Calu3 (cell line): ENCODE measurements at regions not wholly inside any gene's neighbourhood (a gene's known extent, or its start where the extent isn't known, plus 50 kb on each side); places are given as distances from the start of the nearest gene placed in this dataset.

Experiments
- BruUV-seq: library from RNA; stranded (reverse); fragments of 400-500 nt; replicated peaks from 2 replicates; lab custom pipeline; 2021; lab: Mats Ljungman, UMichigan
- CTCF ChIA-PET: fragments of 300-600 bp; sonication (Branson Sonifier 250); formaldehyde crosslinking; loops from one replicate; lab custom pipeline; 2022; ENCODE audit warnings: antibody characterized with exemption; lab: Charles Lee
- DNase-seq: peaks from one replicate; pipeline ENCODE4 v3.0.0; 2022
- H3K27ac Mint-ChIP-seq: one replicate; pipeline ENCODE4 v1.8.0; 2022; ENCODE audit warnings: mixed read lengths; ENCODE audit not compliant: unreplicated experiment
- H3K27me3 Mint-ChIP-seq: one replicate; pipeline ENCODE4 v1.8.0; 2022; ENCODE audit warnings: mixed read lengths; ENCODE audit not compliant: unreplicated experiment
- H3K36me3 Mint-ChIP-seq: one replicate; pipeline ENCODE4 v1.8.0; 2022; ENCODE audit warnings: mild to moderate bottlenecking, moderate library complexity, mixed read lengths; ENCODE audit not compliant: insufficient read depth, unreplicated experiment
- H3K4me1 Mint-ChIP-seq: one replicate; pipeline ENCODE4 v1.8.0; 2022; ENCODE audit warnings: mild to moderate bottlenecking, low read depth, mixed read lengths; ENCODE audit not compliant: unreplicated experiment
- H3K4me3 Mint-ChIP-seq: one replicate; pipeline ENCODE4 v1.8.0; 2022; ENCODE audit warnings: mild to moderate bottlenecking, low read depth, moderate library complexity, mixed read lengths; ENCODE audit not compliant: unreplicated experiment
- H3K9me3 Mint-ChIP-seq: one replicate; pipeline ENCODE4 v1.8.0; 2022; ENCODE audit warnings: low read depth, mixed read lengths; ENCODE audit not compliant: unreplicated experiment
- intact Hi-C: fragments of 100-400 bp; cut with micrococcal nuclease; formaldehyde crosslinking; loops from one replicate; pipeline ENCODE4 v1.10.0; 2022; ENCODE audit not compliant: unreplicated experiment
- TF ChIP-seq, protein P1 (sequence below): fragments of 200-600 bp; IDR thresholded peaks from one replicate; pipeline ENCODE4 v1.8.0; 2022; ENCODE audit warnings: antibody characterized with exemption; ENCODE audit not compliant: unreplicated experiment

DNA sequence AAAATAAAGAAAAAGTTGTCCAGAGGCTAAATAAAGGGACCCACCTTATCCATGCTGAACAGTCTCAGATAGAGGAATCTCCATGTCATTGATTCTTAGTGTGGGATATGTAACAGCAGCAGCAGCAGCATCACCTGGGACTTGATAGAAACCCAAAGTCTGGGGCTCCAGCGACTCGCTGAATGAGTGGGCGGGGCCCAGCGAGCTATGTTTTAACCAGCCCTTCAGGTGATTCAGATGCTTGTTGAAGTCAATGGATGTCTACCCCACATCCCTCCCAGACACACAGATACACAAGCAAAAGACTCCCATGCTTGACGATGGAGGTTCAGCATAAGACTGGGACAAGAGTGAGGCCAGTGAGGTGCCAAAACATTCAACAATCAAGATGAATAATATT is 298.6 kb downstream of the UBE3D start:
- H3K27ac Mint-ChIP-seq = no peak overlapping the region
- no peaks in the 10 kb centered on the region for H3K4me1 Mint-ChIP-seq
- intact Hi-C loops = no loop called here
- CTCF ChIA-PET = no interaction called here
- no TSS peak for BruUV-seq
- H3K4me3 Mint-ChIP-seq = no peak overlapping the region
- no peaks in the 10 kb centered on the region for H3K27me3 Mint-ChIP-seq
- no peak for DNase-seq
- TF ChIP-seq, protein P1, sequence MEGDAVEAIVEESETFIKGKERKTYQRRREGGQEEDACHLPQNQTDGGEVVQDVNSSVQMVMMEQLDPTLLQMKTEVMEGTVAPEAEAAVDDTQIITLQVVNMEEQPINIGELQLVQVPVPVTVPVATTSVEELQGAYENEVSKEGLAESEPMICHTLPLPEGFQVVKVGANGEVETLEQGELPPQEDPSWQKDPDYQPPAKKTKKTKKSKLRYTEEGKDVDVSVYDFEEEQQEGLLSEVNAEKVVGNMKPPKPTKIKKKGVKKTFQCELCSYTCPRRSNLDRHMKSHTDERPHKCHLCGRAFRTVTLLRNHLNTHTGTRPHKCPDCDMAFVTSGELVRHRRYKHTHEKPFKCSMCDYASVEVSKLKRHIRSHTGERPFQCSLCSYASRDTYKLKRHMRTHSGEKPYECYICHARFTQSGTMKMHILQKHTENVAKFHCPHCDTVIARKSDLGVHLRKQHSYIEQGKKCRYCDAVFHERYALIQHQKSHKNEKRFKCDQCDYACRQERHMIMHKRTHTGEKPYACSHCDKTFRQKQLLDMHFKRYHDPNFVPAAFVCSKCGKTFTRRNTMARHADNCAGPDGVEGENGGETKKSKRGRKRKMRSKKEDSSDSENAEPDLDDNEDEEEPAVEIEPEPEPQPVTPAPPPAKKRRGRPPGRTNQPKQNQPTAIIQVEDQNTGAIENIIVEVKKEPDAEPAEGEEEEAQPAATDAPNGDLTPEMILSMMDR = no peak
- H3K9me3 Mint-ChIP-seq = no peaks in the 10 kb centered on the region
- no peaks in the 10 kb centered on the region for H3K36me3 Mint-ChIP-seq

DNA sequence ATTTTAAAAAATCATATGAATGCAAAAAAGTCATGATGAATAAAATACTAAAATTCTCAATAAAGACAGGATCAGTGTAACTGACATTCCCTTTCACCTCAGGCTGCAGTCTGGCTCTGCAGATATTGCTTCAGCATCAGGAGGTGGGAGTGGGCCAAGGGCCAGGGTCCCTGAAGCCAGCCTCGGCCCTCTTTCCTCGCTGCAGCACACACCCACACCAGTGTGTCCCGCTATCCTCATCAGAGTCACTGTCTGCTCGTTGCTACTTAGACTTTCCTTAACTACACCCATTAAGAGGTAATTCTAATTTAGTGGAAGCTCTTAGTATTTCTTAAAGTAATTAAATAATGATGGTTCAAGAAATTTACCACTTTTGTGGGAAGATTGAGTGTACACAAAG is 298.2 kb downstream of the UBE3D start:
- DNase-seq = no peak
- no peaks in the 10 kb centered on the region for H3K36me3 Mint-ChIP-seq
- no peaks in the 10 kb centered on the region for H3K4me1 Mint-ChIP-seq
- no peaks in the 10 kb centered on the region for H3K9me3 Mint-ChIP-seq
- H3K27me3 Mint-ChIP-seq = no peaks in the 10 kb centered on the region
- no peak overlapping the region for H3K27ac Mint-ChIP-seq
- intact Hi-C loops = no loop called here
- CTCF ChIA-PET = no interaction called here
- no peak overlapping the region for H3K4me3 Mint-ChIP-seq
- no TSS peak for BruUV-seq
- TF ChIP-seq, protein P1 = no peak

DNA sequence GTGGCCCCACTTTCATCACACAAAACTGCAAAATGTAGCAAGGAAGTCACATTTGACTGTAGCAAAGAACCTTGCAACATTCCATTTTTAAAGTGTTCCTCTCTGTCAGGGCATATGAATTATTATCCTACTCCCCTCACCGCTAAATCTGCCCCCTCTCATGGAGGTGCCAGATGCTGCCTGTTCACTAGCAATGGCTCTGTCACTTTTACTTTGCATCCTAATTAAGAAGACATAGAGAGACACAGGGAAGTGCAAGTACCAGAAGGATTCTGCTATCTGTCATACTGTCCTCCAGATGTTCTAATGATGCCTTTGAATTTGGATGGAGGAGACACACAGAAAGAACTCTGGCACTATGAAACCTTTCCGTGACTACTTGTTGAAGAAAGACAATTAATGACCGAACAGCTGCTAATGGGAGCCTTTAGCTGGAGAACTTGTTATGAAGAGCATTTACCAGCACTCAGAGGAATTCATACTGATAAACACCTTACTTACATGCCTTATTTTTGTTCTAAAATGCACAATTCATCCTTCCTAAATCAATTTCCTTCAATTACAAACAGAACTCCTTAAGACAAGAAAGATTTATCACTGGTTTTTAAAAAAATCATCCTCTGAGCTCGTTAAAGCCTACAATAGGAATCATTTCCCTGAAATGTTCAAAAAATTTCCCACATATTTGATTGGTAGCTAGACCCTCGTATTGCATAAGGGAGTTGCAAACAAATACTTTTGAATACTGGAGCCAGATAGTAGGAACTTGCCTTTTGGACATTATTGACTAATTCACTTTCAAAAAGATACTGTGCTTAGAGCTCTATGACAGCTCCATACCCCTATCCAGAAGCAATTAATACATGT is 292.6 kb downstream of the UBE3D start:
- Mint-ChIP-seq H3K4me1 (no peaks in the 10 kb centered on the region), H3K4me3 (no peak overlapping the region), H3K36me3 (no peaks in the 10 kb centered on the region), H3K27me3 (no peaks in the 10 kb centered on the region), H3K9me3 (no peaks in the 10 kb centered on the region), H3K27ac (no peak overlapping the region)
- intact Hi-C loops = no loop called here
- BruUV-seq = no TSS peak
- CTCF ChIA-PET = no interaction called here
- no peak for DNase-seq
- TF ChIP-seq, protein P1 = no peak

DNA sequence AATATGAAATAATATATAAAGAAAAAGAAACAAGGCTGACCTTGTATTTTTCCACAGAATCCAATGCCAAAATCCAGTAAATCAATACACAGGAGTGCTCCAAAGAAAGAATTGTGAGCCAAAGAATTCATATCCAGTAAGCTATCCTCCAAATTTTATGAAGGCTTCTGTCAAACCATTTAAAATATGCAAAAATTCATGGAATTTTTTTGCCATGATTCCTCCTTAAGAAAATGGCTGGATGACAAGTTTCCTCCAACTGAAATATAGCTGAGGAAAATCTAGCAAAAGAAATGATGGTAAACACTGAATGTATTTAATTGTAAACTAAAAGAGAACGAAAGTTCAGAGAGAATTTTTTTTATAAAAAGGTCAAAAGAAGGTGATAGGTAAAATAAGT is 290.3 kb downstream of the UBE3D start:
- DNase-seq = no peak
- intact Hi-C loops = no loop called here
- no peaks in the 10 kb centered on the region for H3K9me3 Mint-ChIP-seq
- H3K27me3 Mint-ChIP-seq = no peaks in the 10 kb centered on the region
- no peak overlapping the region for H3K4me3 Mint-ChIP-seq
- no peaks in the 10 kb centered on the region for H3K36me3 Mint-ChIP-seq
- CTCF ChIA-PET = no interaction called here
- no peaks in the 10 kb centered on the region for H3K4me1 Mint-ChIP-seq
- no peak overlapping the region for H3K27ac Mint-ChIP-seq
- TF ChIP-seq, protein P1 = no peak
- no TSS peak for BruUV-seq
